ENCODE measurements at regions not wholly inside any gene's neighbourhood (a gene's known extent, or its start where the extent isn't known, plus 50 kb on each side); places are given as distances from the start of the nearest gene placed in this dataset.
"Not testable (repeated sequence)": the region's sequence is repeated elsewhere in the genome, so short reads cannot be mapped to it uniquely, and the experiment has no call there.

GRCh38 chr1:242936725-242937124 is 318.4 kb downstream of the CEP170 start:
- in situ Hi-C loops (cut with HindIII; ENCODE audit: low pct_unique_long_range_greater_than_20kb, low sequenced_read_pairs); DNase-seq (ENCODE audit: low read depth): not testable (repeated sequence)

- DNase-seq (ENCODE audit: low read depth); in situ Hi-C loops (cut with HindIII; ENCODE audit: low pct_unique_long_range_greater_than_20kb, low sequenced_read_pairs): not testable (repeated sequence)
Measured at GRCh38 chr1:242924717-242925116, 330.4 kb downstream of the CEP170 start.

- DNase-seq (ENCODE audit: low read depth); in situ Hi-C loops (cut with HindIII; ENCODE audit: low pct_unique_long_range_greater_than_20kb, low sequenced_read_pairs): not testable (repeated sequence)
Measured at GRCh38 chr1:242923603-242924002, 331.5 kb downstream of the CEP170 start.

- DNase-seq (ENCODE audit: low read depth); in situ Hi-C loops (cut with HindIII; ENCODE audit: low pct_unique_long_range_greater_than_20kb, low sequenced_read_pairs): not testable (repeated sequence)
Measured at GRCh38 chr1:242914729-242915128, 340.4 kb downstream of the CEP170 start.

- DNase-seq (ENCODE audit: low read depth); in situ Hi-C loops (cut with HindIII; ENCODE audit: low pct_unique_long_range_greater_than_20kb, low sequenced_read_pairs): not testable (repeated sequence)
Measured at GRCh38 chr1:242912855-242913254, 342.2 kb downstream of the CEP170 start.

- in situ Hi-C loops (cut with HindIII; ENCODE audit: low pct_unique_long_range_greater_than_20kb, low sequenced_read_pairs); DNase-seq (ENCODE audit: low read depth): not testable (repeated sequence)
Measured at GRCh38 chr1:242900558-242900957, 354.5 kb downstream of the CEP170 start.

GRCh38 chr1:242890192-242890741 is 364.8 kb downstream of the CEP170 start:
- in situ Hi-C loops (cut with HindIII; ENCODE audit: low pct_unique_long_range_greater_than_20kb, low sequenced_read_pairs): no loop called here
- peak; percentile 20 for DNase-seq (ENCODE audit: low read depth)

GRCh38 chr1:242886137-242886536 is 361.6 kb upstream of the PLD5 start:
- in situ Hi-C loops (cut with HindIII; ENCODE audit: low pct_unique_long_range_greater_than_20kb, low sequenced_read_pairs): no loop called here
- peak; percentile 35 for DNase-seq (ENCODE audit: low read depth)

GRCh38 chr1:242880022-242880421 is 355.5 kb upstream of the PLD5 start:
- in situ Hi-C loops (cut with HindIII; ENCODE audit: low pct_unique_long_range_greater_than_20kb, low sequenced_read_pairs); DNase-seq (ENCODE audit: low read depth): not testable (repeated sequence)

- DNase-seq (ENCODE audit: low read depth): no peak
Measured at GRCh38 chr1:242877743-242878142, 353.2 kb upstream of the PLD5 start.

GRCh38 chr1:242877229-242877628 is 352.7 kb upstream of the PLD5 start:
- in situ Hi-C loops (cut with HindIII; ENCODE audit: low pct_unique_long_range_greater_than_20kb, low sequenced_read_pairs): no loop called here
- DNase-seq (ENCODE audit: low read depth): no peak

More at GRCh38 chr1:242877743-242878142, 353.2 kb upstream of the PLD5 start:
- in situ Hi-C loops (cut with HindIII; ENCODE audit: low pct_unique_long_range_greater_than_20kb, low sequenced_read_pairs): no loop called here

GRCh38 chr1:242876030-242876429 is 351.5 kb upstream of the PLD5 start:
- in situ Hi-C loops (cut with HindIII; ENCODE audit: low pct_unique_long_range_greater_than_20kb, low sequenced_read_pairs): no loop called here
- no peak for DNase-seq (ENCODE audit: low read depth)

GRCh38 chr1:242873661-242874060 is 349.2 kb upstream of the PLD5 start:
- no peak for DNase-seq (ENCODE audit: low read depth)
- in situ Hi-C loops (cut with HindIII; ENCODE audit: low pct_unique_long_range_greater_than_20kb, low sequenced_read_pairs): no loop called here

GRCh38 chr1:242872521-242872920 is 348.0 kb upstream of the PLD5 start:
- in situ Hi-C loops (cut with HindIII; ENCODE audit: low pct_unique_long_range_greater_than_20kb, low sequenced_read_pairs): no loop called here
- DNase-seq (ENCODE audit: low read depth): no peak

- in situ Hi-C loops (cut with HindIII; ENCODE audit: low pct_unique_long_range_greater_than_20kb, low sequenced_read_pairs): no loop called here
- DNase-seq (ENCODE audit: low read depth): no peak
Measured at GRCh38 chr1:242871471-242872030, 347.1 kb upstream of the PLD5 start.

- in situ Hi-C loops (cut with HindIII; ENCODE audit: low pct_unique_long_range_greater_than_20kb, low sequenced_read_pairs): no loop called here
- no peak for DNase-seq (ENCODE audit: low read depth)
Measured at GRCh38 chr1:242870966-242871365, 346.5 kb upstream of the PLD5 start.

GRCh38 chr1:242856289-242856688 is 331.8 kb upstream of the PLD5 start:
- in situ Hi-C loops (cut with HindIII; ENCODE audit: low pct_unique_long_range_greater_than_20kb, low sequenced_read_pairs): no loop called here
- no peak for DNase-seq (ENCODE audit: low read depth)

GRCh38 chr1:242854466-242854865 is 330.0 kb upstream of the PLD5 start:
- in situ Hi-C loops (cut with HindIII; ENCODE audit: low pct_unique_long_range_greater_than_20kb, low sequenced_read_pairs): no loop called here
- no peak for DNase-seq (ENCODE audit: low read depth)

GRCh38 chr1:242847390-242847993 is 323.0 kb upstream of the PLD5 start:
- peak; percentile 6 for DNase-seq (ENCODE audit: low read depth)
- in situ Hi-C loops (cut with HindIII; ENCODE audit: low pct_unique_long_range_greater_than_20kb, low sequenced_read_pairs): no loop called here

- in situ Hi-C loops (cut with HindIII; ENCODE audit: low pct_unique_long_range_greater_than_20kb, low sequenced_read_pairs): no loop called here
- DNase-seq (ENCODE audit: low read depth): no peak
Measured at GRCh38 chr1:242842094-242842493, 317.6 kb upstream of the PLD5 start.

Measured in Caki2 (cell line).